GM23338 (cell line): ENCODE measurements at regions not wholly inside any gene's neighbourhood (a gene's known extent, or its start where the extent isn't known, plus 50 kb on each side); places are given as distances from the start of the nearest gene placed in this dataset.

Source experiments
- ATAC-seq: fragments of 200-7000 bp; cut with Tn5 transposase; 3 replicates; pipeline ENCODE4 v1.9.1; 2020
- DNase-seq: peaks from one replicate; pipeline ENCODE4 v3.0.0-alpha.2; 2015; ENCODE audit warnings: low spot score
- H2AFZ ChIP-seq: fragments of 200-600 bp; sonication (generic); 2 replicates; pipeline ENCODE4 v1.8.0; 2016; ENCODE audit warnings: antibody characterized with exemption, mild to moderate bottlenecking, moderate library complexity
- H3F3A ChIP-seq: fragments of 200-600 bp; sonication (generic); replicated peaks from 2 replicates; pipeline ENCODE4 v1.8.0; 2017; ENCODE audit warnings: antibody characterized with exemption, mixed run types, low read depth
- H3K27ac ChIP-seq: fragments of 200-600 bp; sonication (generic); 2 replicates; pipeline ENCODE4 v1.6.1; 2016; ENCODE audit warnings: low read depth
- H3K27me3 ChIP-seq: fragments of 200-600 bp; sonication (generic); 2 replicates; pipeline ENCODE4 v1.8.0; 2016; ENCODE audit warnings: mild to moderate bottlenecking, mixed run types, moderate library complexity; ENCODE audit not compliant: insufficient read depth
- H3K36me3 ChIP-seq: fragments of 200-600 bp; sonication (generic); 2 replicates; pipeline ENCODE4 v1.8.0; 2016; ENCODE audit warnings: mild to moderate bottlenecking; ENCODE audit not compliant: insufficient read depth
- H3K4me1 ChIP-seq: fragments of 200-600 bp; sonication (generic); 2 replicates; pipeline ENCODE4 v1.8.0; 2016; ENCODE audit warnings: mild to moderate bottlenecking, moderate library complexity; ENCODE audit not compliant: insufficient read depth
- H3K4me2 ChIP-seq: fragments of 200-600 bp; sonication (generic); 2 replicates; pipeline ENCODE4 v1.7.1; 2017; ENCODE audit warnings: mixed run types
- H3K4me3 ChIP-seq: fragments of 200-600 bp; sonication (generic); 2 replicates; pipeline ENCODE4 v1.6.1; 2016; ENCODE audit warnings: mixed run types
- H3K79me2 ChIP-seq: fragments of 200-600 bp; sonication (generic); replicated peaks from 2 replicates; pipeline ENCODE4 v1.8.0; 2017; ENCODE audit warnings: mild to moderate bottlenecking; ENCODE audit not compliant: insufficient read depth
- H3K9me2 ChIP-seq: fragments of 200-600 bp; sonication (generic); 2 replicates; pipeline ENCODE4 v1.8.0; 2017; ENCODE audit not compliant: insufficient read depth
- H4K20me1 ChIP-seq: fragments of 200-600 bp; sonication (generic); replicated peaks from 2 replicates; pipeline ENCODE4 v1.8.0; 2017; ENCODE audit warnings: mild to moderate bottlenecking; ENCODE audit not compliant: insufficient read depth
- H3K27ac Mint-ChIP-seq: 2 replicates; pipeline ENCODE4 v1.8.0; 2020; ENCODE audit warnings: inconsistent platforms, mild to moderate bottlenecking, moderate library complexity, mixed read lengths
- H3K27me3 Mint-ChIP-seq: 3 replicates; pipeline ENCODE4 v1.8.0; 2022; ENCODE audit warnings: low read depth, mild to moderate bottlenecking, moderate library complexity, mixed read lengths, inconsistent platforms; ENCODE audit not compliant: insufficient read depth, poor library complexity
- H3K36me3 Mint-ChIP-seq: 3 replicates; pipeline ENCODE4 v1.8.0; 2021; ENCODE audit warnings: low read depth, mild to moderate bottlenecking, inconsistent platforms, moderate library complexity, mixed read lengths
- H3K4me1 Mint-ChIP-seq: 3 replicates; pipeline ENCODE4 v1.8.0; 2020; ENCODE audit warnings: mild to moderate bottlenecking, inconsistent platforms, mixed read lengths
- H3K4me3 Mint-ChIP-seq: 3 replicates; pipeline ENCODE4 v1.8.0; 2021; ENCODE audit warnings: moderate library complexity, mild to moderate bottlenecking, inconsistent platforms, mixed read lengths
- H3K9me3 Mint-ChIP-seq: 3 replicates; pipeline ENCODE4 v1.8.0; 2020; ENCODE audit warnings: moderate library complexity, mild to moderate bottlenecking, inconsistent platforms, mixed read lengths
- CREB1 ChIP-seq: fragments of 250-450 bp; sonication (Bioruptor Pico); IDR thresholded peaks from 2 replicates; pipeline ENCODE4 v1.5.0; 2020; ENCODE audit warnings: low read depth, mild to moderate bottlenecking, moderate library complexity
- EZH2 ChIP-seq: fragments of 200-600 bp; sonication (generic); IDR thresholded peaks from one replicate; pipeline ENCODE4 v1.8.0; 2017; ENCODE audit warnings: antibody characterized with exemption, mild to moderate bottlenecking, low read depth; ENCODE audit not compliant: unreplicated experiment
- EZH2phosphoT487 ChIP-seq: fragments of 200-600 bp; sonication (generic); IDR thresholded peaks from one replicate; pipeline ENCODE4 v1.8.1; 2018; ENCODE audit warnings: antibody characterized with exemption; ENCODE audit not compliant: unreplicated experiment
- JUNB ChIP-seq: IDR thresholded peaks from one replicate; pipeline ENCODE4 v1.6.1; 2016; ENCODE audit warnings: antibody characterized with exemption; ENCODE audit not compliant: unreplicated experiment
- NANOG ChIP-seq: IDR thresholded peaks from 2 replicates; pipeline ENCODE4 v1.6.1; 2016; ENCODE audit warnings: antibody characterized with exemption, borderline replicate concordance
- POLR2AphosphoS5 ChIP-seq: IDR thresholded peaks from 2 replicates; pipeline ENCODE4 v1.6.1; 2016; ENCODE audit warnings: antibody characterized with exemption, low read depth
- STAT1 ChIP-seq: IDR thresholded peaks from one replicate; pipeline ENCODE4 v1.6.1; 2016; ENCODE audit warnings: antibody characterized with exemption; ENCODE audit not compliant: unreplicated experiment
- ZNF114 ChIP-seq: fragments of 250-450 bp; sonication (Bioruptor Pico); IDR thresholded peaks from 2 replicates; pipeline ENCODE4 v1.5.0; 2020; ENCODE audit warnings: mild to moderate bottlenecking, moderate library complexity
- ZNF331 ChIP-seq: fragments of 250-450 bp; sonication (Bioruptor Pico); IDR thresholded peaks from 2 replicates; pipeline ENCODE4 v1.5.0; 2020; ENCODE audit warnings: low read depth, mild to moderate bottlenecking, moderate library complexity
- TF ChIP-seq, protein P1 (sequence below): IDR thresholded peaks from 2 replicates; pipeline ENCODE4 v1.6.1; 2016; ENCODE audit warnings: antibody characterized with exemption
- TF ChIP-seq, protein P2 (sequence below), 2 experiments: fragments of 200-600 bp in 1 of 2; sonication (generic) in 1 of 2; conservative IDR thresholded peaks; 2 replicates each; pipeline versions ENCODE4 v1.5.1 to v1.6.1; 2016 to 2017; ENCODE audit warnings: antibody characterized with exemption in 2 of 2, low read depth in 2 of 2, mild to moderate bottlenecking in 2 of 2, moderate library complexity in 1 of 2
- TF ChIP-seq, protein P3 (sequence below): fragments of 250-450 bp; sonication (Bioruptor Pico); IDR thresholded peaks from 2 replicates; pipeline ENCODE4 v1.5.0; 2020; ENCODE audit warnings: mild to moderate bottlenecking, moderate library complexity
- TF ChIP-seq, protein P4 (sequence below): IDR thresholded peaks from one replicate; pipeline ENCODE4 v1.6.1; 2018; ENCODE audit warnings: antibody characterized with exemption; ENCODE audit not compliant: unreplicated experiment

DNA sequence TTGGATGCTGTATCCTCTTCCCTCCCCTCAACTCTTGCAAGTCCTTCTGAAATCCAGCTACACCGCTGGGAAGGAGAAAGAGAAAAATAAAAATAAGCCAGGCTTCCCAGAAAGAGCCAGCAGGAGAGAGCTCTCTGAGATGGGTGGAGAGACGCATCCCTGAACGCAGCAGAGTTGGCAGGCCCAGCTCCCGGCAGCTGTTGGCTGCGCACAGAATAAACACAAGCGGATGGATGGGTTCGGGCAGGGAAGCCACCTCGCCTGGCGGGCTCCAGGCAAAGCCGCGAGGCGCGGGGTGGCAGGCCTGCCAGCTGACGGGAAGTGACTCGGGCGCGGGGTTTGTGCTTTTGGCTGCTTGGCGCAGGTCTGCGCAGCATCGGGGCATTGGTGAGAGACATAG, 537.7 kb downstream of the MIAT start:
- peaks cover 10% of the 10 kb centered on the region for H3K27me3 Mint-ChIP-seq
- Histone ChIP-seq H3K4me3 (no peak overlapping the region), H3K79me2 (no peaks in the 10 kb centered on the region), H3K36me3 (0 out of 2 replicates have a peak, but pooled peaks cover 4% of the 10 kb centered on the region), H3K4me2 (no peak overlapping the region), H3K27ac (no peak overlapping the region), H3F3A (no peaks in the 10 kb centered on the region), H2AFZ (0 out of 2 replicates have a peak overlapping the region, but pooled peaks have one; percentile 52), H3K4me1 (no peaks in the 10 kb centered on the region), H4K20me1 (no peaks in the 10 kb centered on the region), H3K27me3 (no peaks in the 10 kb centered on the region), H3K9me2 (peaks cover 7% of the 10 kb centered on the region; the same call in 1 of the 2 replicates)
- ATAC-seq = no peak; the same call in 2 of the 3 replicates
- TF ChIP-seq ZNF331 (CRISPR knock-in tag) (no peak), EZH2 (no peak), ZNF114 (no peak), EZH2phosphoT487 (no peak), JUNB (no peak), NANOG (no peak), POLR2AphosphoS5 (no peak), CREB1 (CRISPR knock-in tag) (no peak), STAT1 (no peak)
- TF ChIP-seq, protein P1, sequence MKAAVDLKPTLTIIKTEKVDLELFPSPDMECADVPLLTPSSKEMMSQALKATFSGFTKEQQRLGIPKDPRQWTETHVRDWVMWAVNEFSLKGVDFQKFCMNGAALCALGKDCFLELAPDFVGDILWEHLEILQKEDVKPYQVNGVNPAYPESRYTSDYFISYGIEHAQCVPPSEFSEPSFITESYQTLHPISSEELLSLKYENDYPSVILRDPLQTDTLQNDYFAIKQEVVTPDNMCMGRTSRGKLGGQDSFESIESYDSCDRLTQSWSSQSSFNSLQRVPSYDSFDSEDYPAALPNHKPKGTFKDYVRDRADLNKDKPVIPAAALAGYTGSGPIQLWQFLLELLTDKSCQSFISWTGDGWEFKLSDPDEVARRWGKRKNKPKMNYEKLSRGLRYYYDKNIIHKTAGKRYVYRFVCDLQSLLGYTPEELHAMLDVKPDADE = no peak
- TF ChIP-seq, protein P2, sequence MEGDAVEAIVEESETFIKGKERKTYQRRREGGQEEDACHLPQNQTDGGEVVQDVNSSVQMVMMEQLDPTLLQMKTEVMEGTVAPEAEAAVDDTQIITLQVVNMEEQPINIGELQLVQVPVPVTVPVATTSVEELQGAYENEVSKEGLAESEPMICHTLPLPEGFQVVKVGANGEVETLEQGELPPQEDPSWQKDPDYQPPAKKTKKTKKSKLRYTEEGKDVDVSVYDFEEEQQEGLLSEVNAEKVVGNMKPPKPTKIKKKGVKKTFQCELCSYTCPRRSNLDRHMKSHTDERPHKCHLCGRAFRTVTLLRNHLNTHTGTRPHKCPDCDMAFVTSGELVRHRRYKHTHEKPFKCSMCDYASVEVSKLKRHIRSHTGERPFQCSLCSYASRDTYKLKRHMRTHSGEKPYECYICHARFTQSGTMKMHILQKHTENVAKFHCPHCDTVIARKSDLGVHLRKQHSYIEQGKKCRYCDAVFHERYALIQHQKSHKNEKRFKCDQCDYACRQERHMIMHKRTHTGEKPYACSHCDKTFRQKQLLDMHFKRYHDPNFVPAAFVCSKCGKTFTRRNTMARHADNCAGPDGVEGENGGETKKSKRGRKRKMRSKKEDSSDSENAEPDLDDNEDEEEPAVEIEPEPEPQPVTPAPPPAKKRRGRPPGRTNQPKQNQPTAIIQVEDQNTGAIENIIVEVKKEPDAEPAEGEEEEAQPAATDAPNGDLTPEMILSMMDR (conservative IDR thresholded peaks at IDR 0.05; ENCODE audit: low read depth in 2 of 2) = no peak
- TF ChIP-seq, protein P3, sequence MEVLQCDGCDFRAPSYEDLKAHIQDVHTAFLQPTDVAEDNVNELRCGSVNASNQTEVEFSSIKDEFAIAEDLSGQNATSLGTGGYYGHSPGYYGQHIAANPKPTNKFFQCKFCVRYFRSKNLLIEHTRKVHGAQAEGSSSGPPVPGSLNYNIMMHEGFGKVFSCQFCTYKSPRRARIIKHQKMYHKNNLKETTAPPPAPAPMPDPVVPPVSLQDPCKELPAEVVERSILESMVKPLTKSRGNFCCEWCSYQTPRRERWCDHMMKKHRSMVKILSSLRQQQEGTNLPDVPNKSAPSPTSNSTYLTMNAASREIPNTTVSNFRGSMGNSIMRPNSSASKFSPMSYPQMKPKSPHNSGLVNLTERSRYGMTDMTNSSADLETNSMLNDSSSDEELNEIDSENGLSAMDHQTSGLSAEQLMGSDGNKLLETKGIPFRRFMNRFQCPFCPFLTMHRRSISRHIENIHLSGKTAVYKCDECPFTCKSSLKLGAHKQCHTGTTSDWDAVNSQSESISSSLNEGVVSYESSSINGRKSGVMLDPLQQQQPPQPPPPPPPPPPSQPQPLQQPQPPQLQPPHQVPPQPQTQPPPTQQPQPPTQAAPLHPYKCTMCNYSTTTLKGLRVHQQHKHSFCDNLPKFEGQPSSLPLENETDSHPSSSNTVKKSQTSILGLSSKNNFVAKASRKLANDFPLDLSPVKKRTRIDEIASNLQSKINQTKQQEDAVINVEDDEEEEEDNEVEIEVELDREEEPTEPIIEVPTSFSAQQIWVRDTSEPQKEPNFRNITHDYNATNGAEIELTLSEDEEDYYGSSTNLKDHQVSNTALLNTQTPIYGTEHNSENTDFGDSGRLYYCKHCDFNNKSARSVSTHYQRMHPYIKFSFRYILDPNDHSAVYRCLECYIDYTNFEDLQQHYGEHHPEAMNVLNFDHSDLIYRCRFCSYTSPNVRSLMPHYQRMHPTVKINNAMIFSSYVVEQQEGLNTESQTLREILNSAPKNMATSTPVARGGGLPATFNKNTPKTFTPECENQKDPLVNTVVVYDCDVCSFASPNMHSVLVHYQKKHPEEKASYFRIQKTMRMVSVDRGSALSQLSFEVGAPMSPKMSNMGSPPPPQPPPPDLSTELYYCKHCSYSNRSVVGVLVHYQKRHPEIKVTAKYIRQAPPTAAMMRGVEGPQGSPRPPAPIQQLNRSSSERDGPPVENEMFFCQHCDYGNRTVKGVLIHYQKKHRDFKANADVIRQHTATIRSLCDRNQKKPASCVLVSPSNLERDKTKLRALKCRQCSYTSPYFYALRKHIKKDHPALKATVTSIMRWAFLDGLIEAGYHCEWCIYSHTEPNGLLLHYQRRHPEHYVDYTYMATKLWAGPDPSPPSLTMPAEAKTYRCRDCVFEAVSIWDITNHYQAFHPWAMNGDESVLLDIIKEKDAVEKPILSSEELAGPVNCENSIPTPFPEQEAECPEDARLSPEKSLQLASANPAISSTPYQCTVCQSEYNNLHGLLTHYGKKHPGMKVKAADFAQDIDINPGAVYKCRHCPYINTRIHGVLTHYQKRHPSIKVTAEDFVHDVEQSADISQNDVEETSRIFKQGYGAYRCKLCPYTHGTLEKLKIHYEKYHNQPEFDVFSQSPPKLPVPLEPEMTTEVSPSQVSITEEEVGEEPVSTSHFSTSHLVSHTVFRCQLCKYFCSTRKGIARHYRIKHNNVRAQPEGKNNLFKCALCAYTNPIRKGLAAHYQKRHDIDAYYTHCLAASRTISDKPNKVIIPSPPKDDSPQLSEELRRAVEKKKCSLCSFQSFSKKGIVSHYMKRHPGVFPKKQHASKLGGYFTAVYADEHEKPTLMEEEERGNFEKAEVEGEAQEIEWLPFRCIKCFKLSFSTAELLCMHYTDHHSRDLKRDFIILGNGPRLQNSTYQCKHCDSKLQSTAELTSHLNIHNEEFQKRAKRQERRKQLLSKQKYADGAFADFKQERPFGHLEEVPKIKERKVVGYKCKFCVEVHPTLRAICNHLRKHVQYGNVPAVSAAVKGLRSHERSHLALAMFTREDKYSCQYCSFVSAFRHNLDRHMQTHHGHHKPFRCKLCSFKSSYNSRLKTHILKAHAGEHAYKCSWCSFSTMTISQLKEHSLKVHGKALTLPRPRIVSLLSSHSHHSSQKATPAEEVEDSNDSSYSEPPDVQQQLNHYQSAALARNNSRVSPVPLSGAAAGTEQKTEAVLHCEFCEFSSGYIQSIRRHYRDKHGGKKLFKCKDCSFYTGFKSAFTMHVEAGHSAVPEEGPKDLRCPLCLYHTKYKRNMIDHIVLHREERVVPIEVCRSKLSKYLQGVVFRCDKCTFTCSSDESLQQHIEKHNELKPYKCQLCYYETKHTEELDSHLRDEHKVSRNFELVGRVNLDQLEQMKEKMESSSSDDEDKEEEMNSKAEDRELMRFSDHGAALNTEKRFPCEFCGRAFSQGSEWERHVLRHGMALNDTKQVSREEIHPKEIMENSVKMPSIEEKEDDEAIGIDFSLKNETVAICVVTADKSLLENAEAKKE (CRISPR knock-in tag) = no peak
- TF ChIP-seq, protein P4, sequence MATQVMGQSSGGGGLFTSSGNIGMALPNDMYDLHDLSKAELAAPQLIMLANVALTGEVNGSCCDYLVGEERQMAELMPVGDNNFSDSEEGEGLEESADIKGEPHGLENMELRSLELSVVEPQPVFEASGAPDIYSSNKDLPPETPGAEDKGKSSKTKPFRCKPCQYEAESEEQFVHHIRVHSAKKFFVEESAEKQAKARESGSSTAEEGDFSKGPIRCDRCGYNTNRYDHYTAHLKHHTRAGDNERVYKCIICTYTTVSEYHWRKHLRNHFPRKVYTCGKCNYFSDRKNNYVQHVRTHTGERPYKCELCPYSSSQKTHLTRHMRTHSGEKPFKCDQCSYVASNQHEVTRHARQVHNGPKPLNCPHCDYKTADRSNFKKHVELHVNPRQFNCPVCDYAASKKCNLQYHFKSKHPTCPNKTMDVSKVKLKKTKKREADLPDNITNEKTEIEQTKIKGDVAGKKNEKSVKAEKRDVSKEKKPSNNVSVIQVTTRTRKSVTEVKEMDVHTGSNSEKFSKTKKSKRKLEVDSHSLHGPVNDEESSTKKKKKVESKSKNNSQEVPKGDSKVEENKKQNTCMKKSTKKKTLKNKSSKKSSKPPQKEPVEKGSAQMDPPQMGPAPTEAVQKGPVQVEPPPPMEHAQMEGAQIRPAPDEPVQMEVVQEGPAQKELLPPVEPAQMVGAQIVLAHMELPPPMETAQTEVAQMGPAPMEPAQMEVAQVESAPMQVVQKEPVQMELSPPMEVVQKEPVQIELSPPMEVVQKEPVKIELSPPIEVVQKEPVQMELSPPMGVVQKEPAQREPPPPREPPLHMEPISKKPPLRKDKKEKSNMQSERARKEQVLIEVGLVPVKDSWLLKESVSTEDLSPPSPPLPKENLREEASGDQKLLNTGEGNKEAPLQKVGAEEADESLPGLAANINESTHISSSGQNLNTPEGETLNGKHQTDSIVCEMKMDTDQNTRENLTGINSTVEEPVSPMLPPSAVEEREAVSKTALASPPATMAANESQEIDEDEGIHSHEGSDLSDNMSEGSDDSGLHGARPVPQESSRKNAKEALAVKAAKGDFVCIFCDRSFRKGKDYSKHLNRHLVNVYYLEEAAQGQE = no peak
- H3K9me3 Mint-ChIP-seq = peaks cover 16% of the 10 kb centered on the region
- H3K4me3 Mint-ChIP-seq = no peak overlapping the region
- no peak overlapping the region for H3K27ac Mint-ChIP-seq
- H3K36me3 Mint-ChIP-seq = peaks cover 5% of the 10 kb centered on the region; the same call in 2 of the 3 replicates
- peaks cover 5% of the 10 kb centered on the region; the same call in 2 of the 3 replicates for H3K4me1 Mint-ChIP-seq
- no peak for DNase-seq
